Astrocyte of the cerebellum (primary cell): ENCODE measurements at regions not wholly inside any gene's neighbourhood (a gene's known extent, or its start where the extent isn't known, plus 50 kb on each side); places are given as distances from the start of the nearest gene placed in this dataset.

ENCODE experiments used
- DNase-seq: peaks from one replicate; pipeline ENCODE4 v3.0.0-alpha.2; 2011; ENCODE audit warnings: low read depth
- H3K4me3 ChIP-seq: 2 replicates; pipeline ENCODE4 v1.5.1; 2011; ENCODE audit warnings: mild to moderate bottlenecking, low read depth, low read length, moderate library complexity
- in situ Hi-C: cut with HindIII; loops from 2 replicates; pipeline ENCODE4 v1.10.0; 2017; ENCODE audit warnings: low sequenced_read_pairs
- TF ChIP-seq, protein P1 (sequence below): IDR thresholded peaks from 2 replicates; pipeline ENCODE4 v1.5.1; 2012; ENCODE audit warnings: low read length, low read depth, moderate library complexity, mild to moderate bottlenecking; ENCODE audit errors: missing control alignments

DNA sequence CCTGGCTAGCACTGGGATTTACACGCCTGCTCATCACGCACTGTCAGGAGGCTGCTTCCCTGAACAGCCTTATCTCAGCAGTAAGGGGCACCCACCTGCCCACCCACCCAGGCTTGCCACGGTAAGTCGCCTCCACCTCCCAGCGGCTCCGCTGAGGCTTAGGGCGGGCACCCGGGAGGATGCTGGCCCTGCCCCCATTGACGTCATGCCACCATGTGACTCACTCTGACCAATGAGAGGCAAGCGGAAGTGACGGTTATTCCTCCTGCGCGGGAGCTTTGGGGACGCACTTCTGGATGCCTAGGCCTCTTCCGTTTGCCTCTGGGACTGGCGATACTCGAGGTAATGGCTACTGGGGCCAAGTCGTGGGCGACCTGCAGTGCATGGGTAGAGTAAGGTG is 256.8 kb downstream of the QKI start:
- TF ChIP-seq, protein P1, sequence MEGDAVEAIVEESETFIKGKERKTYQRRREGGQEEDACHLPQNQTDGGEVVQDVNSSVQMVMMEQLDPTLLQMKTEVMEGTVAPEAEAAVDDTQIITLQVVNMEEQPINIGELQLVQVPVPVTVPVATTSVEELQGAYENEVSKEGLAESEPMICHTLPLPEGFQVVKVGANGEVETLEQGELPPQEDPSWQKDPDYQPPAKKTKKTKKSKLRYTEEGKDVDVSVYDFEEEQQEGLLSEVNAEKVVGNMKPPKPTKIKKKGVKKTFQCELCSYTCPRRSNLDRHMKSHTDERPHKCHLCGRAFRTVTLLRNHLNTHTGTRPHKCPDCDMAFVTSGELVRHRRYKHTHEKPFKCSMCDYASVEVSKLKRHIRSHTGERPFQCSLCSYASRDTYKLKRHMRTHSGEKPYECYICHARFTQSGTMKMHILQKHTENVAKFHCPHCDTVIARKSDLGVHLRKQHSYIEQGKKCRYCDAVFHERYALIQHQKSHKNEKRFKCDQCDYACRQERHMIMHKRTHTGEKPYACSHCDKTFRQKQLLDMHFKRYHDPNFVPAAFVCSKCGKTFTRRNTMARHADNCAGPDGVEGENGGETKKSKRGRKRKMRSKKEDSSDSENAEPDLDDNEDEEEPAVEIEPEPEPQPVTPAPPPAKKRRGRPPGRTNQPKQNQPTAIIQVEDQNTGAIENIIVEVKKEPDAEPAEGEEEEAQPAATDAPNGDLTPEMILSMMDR = no peak
- no peak for DNase-seq
- in situ Hi-C loops = no loop called here
- H3K4me3 ChIP-seq = no peak overlapping the region

DNA sequence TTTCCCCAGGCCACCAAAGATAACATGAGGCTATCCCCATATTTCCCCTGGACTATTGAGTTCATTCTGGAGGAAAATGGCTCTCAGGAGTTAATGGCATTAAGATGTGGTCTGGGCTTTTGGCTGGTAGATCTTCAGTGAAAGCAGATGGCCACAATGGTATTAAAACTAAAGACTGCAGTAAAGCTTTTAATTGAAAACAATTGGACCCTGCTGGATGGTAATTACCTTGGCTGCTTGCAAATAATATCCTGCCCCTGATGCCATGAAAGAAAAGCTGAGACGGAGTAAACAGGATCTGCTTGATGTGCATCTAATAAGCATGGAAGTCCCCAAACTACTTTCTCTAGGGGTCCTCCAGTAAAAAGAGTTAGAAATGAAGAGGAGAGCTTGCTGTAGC is 255.8 kb downstream of the QKI start:
- no peak overlapping the region for H3K4me3 ChIP-seq
- in situ Hi-C loops = no loop called here
- TF ChIP-seq, protein P1 = no peak
- DNase-seq = no peak

DNA sequence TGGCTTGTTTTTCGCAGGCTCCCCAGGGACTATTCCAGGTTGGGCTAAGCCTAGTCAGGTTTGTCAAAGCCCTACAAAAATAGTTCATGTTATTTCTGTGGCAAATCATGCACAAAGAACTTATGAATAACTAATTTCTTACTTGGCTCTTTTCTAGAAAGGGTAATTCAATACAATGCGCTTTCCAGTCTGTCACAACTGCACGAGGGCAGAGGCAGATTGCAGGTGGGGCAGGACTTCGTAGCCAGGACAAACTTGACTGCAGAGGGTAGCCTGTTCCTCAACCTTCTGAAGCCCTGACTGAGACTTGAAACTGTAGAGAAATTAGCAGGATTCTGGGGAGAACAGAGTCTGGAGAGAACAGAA is 253.5 kb downstream of the QKI start:
- DNase-seq = no peak
- in situ Hi-C loops = no loop called here
- no peak overlapping the region for H3K4me3 ChIP-seq
- TF ChIP-seq, protein P1 = no peak

DNA sequence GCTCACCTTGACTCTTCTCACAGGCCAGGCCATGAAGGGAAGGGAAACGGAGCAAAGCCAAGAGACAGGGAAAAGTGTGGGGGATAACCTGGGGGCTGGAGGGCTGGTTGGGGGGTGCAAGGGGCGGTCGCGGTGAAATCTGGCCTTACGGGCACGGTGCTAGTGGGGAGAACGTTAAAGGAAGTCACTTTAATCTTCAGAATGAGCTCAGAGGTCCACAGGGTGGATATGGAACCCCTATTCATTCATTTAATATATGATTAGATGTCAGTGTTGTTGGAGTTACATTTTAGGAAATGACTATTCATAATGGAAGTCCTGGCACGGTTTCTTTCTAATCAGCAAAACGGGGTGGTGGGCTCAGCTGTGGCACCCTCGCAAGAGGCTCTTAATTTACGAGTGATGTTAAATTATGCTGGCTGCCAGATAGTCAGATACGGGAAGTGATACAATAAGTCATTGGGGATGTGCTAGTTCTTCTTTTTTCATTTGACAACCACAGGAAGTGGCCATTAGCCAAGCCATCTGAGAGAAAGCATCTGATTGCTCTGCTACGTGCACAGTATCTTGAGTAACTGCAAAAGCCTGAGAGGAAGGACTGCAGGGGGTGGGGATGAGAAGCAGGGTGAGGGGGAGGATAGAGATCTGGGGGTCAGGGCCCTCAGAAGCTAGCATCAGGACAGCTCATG is 253.0 kb downstream of the QKI start:
- no peak overlapping the region for H3K4me3 ChIP-seq
- in situ Hi-C loops = no loop called here
- TF ChIP-seq, protein P1 = no peak
- DNase-seq = peak; percentile 15

DNA sequence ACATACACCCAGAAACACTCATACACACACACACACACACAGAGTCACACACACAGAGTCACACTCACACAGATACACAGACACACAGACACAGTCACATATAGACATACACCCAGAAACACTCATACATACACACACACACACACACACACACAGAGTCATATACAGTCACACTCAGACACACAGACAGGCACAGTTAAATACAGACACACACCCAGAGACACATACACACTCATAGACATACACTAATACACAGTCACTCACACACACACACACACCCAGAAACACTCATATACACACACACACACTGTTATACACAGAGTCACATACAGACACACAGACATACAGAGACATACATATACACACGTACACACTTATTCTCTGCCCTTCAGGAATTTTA is 250.9 kb downstream of the QKI start:
- no peak overlapping the region for H3K4me3 ChIP-seq
- in situ Hi-C loops = no loop called here
- TF ChIP-seq, protein P1 = no peak
- no peak for DNase-seq

DNA sequence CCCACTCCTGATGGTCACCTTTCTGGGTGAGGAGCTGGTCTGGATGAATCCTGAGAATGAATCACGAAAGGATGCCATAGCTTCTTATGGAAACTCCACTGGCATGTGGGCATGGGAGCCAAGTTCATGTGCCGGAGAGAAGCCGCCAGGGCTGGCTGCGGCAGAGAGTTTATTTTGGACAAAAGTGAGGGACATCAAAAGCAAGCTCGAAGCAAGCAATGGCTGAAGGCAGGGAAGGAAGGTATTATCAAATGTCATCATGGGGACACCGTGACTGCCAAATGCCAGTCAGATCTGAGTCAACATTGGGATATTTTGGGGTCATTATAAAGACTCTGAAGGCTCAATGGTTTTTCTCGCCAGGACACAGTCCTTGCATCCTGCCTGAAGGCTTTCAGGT is 249.1 kb downstream of the QKI start:
- in situ Hi-C loops = no loop called here
- no peak for DNase-seq
- TF ChIP-seq, protein P1 = no peak
- H3K4me3 ChIP-seq = no peak overlapping the region
